GM19452 (cell line): ENCODE measurements at regions not wholly inside any gene's neighbourhood (a gene's known extent, or its start where the extent isn't known, plus 50 kb on each side); places are given as distances from the start of the nearest gene placed in this dataset.

Source experiments
- ATAC-seq: cut with Tn5 transposase; IDR thresholded peaks from one replicate; pipeline ENCODE4 v1.9.1; 2021; ENCODE audit not compliant: unreplicated experiment

DNA sequence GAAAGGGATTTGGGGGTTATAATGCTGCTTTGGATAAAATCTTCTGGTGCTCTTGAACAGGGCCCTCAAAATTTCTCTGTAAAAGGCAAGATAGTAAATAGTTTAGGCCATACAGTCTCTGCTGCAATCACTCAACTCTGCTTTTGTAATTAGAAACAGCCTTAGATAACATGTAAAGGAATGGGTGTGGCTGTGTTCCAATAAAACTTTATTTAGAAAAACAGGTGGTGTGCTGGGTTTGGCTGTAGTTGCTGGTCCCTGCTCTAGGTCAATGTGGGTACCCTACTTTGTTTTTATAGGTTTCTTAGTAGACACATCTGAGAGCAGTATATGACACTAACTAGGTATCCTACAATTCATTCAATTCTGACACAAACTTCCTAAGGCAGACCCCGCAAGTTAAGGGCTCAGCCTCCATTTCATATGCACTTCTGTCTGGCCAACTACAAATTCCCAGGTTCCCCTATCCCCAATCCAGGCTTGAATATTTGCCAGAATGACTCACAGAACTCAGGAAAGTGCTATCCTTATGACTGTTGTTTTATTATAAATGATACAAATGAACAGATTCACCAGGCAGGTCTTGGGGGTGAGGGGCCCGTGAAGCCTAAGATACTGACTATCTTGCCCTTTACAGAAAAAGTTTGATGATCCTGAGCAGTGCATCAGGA lies 349.9 kb downstream of the RPS24 start:
- ATAC-seq = no peak

- no peak for ATAC-seq
Measured at GRCh38 chr10:78384049-78384431, 350.4 kb downstream of the RPS24 start.

GRCh38 chr10:78385599-78385998 lies 351.9 kb downstream of the RPS24 start:
- no peak for ATAC-seq

- no peak for ATAC-seq
Measured at GRCh38 chr10:78386509-78386908, 352.8 kb downstream of the RPS24 start.

GRCh38 chr10:78388331-78389050 lies 354.8 kb downstream of the RPS24 start:
- ATAC-seq = no peak

- no peak for ATAC-seq
Measured at GRCh38 chr10:78389419-78389818, 355.8 kb downstream of the RPS24 start.

DNA sequence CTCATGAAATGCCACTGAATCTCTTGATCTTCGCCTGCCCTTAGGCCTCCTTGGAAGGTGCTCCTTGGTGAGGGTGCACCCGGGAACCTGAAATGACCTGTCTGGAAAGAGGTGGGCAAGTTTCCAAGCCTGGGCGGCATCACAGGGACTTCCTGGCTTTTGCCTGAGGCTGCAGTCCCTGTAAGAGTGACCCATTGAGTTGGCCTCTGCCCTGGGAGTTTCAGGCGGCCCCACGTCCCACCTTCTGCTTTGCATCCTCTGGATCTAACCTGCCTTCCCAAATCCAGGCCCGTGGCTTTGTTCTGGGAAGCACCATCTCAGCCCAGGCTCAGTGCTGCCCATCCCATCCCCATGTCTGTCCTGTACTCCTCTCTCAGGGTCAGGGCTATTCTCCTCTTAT lies 356.4 kb downstream of the RPS24 start:
- no peak for ATAC-seq

DNA sequence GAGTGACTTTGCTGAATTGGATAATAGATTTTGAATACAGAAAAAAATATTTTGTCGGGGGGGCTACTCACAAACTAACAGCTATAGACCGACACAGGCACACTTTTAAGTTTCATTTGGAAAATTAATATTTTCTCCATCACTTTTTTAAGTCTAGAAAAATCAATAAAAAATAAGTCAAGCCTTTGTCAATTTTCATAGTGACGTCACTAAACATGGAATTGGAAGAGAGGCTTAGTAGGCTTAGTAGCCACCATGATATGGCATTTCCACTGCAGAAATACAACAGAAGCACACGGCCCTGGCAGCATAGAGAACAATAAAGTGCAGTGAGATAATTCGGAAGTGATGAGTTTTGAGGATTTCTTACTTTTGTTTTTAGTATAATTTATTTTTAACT lies 357.2 kb downstream of the RPS24 start:
- ATAC-seq = no peak

DNA sequence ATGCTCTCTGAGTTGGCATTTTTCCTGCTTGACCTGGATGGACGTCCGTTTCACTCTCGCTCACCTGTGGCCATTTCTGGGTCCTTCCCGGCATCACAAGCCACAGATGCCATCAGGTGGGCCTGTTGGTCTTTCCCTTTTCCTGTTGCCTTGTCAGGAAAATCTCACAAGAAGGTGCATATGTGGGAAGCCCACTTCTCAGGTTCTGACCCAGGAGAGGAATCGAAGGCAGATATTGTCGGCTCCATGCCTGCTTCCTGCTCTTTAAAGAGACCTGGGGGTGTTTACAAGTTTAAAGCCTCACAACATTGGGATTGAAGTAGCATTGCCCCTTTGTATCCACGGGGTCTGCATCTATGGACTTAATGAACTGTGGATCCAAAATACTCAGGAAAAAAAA lies 357.9 kb downstream of the RPS24 start:
- ATAC-seq = no peak

GRCh38 chr10:78392197-78392596 lies 358.5 kb downstream of the RPS24 start:
- ATAC-seq = no peak

DNA sequence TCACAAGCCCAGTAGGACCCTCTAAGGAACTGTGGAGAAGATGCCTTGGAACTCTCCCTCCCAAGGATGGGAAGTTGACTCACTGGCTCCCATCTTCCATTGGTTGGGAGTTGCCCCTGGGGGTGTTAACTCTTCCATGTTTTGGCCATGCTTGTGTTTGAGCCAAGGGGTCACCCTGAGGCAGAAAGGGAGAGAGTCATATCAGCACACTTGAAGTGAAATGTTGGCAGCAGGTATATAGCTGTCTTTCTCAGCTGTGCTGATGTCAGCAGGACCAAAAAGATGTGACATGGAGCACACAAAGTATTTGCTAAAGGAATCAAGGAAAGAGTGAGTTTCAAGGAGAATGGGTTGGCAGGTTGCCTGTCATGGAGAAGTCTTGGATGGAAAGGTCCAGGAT lies 359.4 kb downstream of the RPS24 start:
- no peak for ATAC-seq

- ATAC-seq = no peak
Measured at GRCh38 chr10:78394047-78394446, 360.4 kb downstream of the RPS24 start.

DNA sequence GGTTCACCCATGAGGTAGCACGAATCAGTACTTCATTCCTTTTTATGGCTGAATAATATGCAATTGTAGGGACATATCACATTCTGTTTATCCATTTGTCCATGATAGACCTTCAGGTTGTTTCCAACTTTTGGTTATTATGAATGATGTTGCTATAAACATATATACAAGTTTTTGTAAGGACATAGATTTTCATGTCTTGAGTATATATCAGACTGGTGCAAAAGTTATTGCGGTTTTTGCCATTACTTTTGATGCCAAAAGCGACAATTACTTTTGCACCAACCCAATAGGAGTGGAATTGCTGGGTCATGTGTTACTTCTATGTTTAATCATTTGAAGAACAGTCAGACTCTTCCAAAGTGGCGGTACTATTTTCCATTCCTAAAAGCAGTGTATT lies 361.5 kb downstream of the RPS24 start:
- no peak for ATAC-seq

GRCh38 chr10:78396754-78397153 lies 363.1 kb downstream of the RPS24 start:
- no peak for ATAC-seq

DNA sequence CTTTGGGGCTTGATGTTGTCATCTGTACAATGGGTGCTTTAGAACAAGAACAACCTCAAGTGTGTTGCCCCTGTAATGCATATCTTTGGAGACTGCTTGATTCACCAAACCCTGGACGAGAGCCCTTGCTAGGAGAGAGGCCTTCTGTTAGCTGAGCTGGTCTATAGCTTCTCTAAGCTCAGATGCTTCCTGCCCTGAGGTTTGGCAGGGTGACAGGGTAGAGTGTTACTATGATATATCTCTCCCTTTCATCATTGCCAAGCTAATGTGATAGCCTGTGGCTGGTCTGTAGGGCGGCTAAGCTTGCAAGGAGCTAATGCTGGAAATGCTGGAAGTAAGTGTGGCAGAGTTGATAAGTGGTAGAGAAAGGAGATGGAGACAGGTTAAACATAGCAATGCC lies 364.1 kb downstream of the RPS24 start:
- ATAC-seq = no peak

GRCh38 chr10:78398382-78398781 lies 364.7 kb downstream of the RPS24 start:
- ATAC-seq = no peak

DNA sequence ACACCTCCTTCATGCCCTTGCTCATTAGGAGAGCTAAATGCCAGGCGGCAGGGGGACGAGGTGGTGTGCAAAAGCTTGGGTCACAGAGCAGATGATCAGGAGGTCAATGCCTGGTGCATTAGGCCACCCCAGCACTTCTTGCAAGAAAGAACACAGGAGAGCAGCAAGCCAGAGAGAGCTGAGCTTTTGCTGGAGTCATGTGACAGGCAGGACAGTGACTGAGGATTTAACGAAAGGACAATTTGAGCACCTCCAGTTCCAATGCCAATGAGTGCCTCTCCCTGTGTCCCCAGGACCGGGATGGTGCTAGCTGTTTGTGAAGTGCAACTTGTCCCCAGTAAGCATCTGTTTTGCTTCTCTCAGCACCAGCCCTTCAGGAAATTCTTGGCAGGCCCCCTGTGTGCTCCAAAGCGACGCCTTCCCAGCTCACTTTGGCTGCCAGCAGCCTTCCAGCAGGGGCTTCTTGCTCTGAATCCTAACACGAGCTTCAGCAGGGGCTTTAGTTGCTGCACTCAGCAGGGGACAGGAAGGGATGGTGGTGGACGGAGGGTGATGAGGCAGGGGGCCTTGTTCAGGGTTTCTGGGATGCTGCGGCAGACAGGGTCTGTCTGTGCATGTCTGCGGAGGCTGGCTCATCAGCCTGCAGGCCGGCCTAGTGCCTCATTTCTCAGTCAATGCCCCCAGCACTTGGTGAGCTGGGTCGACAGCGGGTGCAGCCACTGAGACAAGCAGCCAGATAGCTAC lies 368.1 kb downstream of the RPS24 start:
- ATAC-seq = no peak

DNA sequence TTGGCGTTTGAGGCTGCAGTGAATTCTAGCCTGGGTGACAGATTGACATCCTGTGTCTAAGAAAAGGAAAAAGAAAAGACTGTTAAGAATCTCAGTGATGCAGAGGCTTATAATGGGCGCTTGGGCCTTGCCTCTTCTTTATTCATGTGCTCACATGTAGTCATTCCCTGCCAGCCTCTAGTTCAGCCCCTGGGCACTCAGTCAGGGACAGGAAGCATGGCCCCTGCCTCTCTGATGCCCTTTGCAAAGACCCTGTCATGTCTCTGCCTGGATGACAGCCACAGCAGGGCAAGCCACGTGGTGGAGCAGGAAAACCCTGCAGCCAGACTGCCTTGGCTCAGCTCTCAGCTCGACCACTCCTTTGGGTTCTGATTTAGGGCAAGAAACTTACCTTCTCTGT lies 368.9 kb downstream of the RPS24 start:
- no peak for ATAC-seq

DNA sequence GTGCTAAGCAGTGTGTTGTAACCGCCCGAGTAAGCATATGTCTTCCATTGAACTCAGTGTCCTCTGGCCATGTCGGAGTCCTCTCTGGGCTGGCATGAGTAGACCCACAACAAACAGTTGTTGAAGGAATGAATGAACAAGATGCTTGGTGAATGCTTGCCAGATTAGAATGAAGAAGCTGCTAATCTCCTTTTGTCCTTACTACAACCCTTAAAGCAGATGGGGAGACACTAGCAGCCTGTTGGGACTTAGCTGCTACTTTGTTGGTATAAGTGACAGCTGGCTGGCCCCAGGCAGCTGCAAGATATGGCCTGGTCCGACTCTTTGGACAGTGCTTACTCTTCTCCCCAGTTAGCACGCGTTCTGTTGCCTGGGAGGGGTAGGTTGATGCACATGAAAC lies 370.1 kb downstream of the RPS24 start:
- ATAC-seq = no peak

DNA sequence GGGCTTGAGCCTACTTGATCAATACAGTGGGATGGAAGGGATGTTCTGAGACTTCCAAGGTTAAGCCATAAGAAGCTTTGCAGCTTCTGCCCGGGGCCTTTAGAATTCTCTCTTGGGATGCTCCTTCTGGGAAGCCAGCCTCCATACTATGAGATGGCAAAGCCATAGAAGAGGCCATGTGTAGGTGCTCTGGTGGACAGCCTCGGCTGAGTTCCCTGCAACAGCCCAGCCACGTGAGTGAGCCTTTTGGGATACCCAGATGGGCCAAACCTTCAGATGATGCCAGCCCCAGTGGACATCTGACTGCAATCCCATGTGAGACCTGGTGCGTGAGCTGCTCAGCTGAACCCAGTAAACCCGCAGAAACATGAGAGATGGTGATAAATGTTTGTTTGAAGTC lies 370.6 kb downstream of the RPS24 start:
- ATAC-seq = no peak

- ATAC-seq = no peak
Measured at GRCh38 chr10:78405231-78405630, 371.6 kb downstream of the RPS24 start.

DNA sequence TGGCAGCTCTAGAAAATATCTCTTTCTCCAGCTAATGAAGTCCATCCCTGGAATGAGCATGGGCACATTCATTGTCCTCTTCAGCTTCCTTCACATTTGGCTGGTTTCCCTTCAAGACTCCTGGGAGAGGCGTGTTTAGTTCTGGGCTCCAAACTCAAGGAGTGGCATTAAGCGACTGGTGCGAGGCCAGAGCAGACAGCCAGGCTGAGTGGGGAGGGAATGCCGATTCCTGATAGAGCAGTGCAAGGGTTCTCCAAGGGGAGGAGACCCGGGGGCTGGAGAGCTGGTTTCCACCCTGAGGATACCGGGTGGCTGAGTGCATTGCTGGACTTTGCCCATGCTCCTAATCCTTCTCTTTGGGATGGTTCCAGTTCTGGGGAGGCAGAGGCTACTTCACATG lies 372.1 kb downstream of the RPS24 start:
- ATAC-seq = no peak
